GM12878 (cell line): ENCODE measurements at regions not wholly inside any gene's neighbourhood (a gene's known extent, or its start where the extent isn't known, plus 50 kb on each side); places are given as distances from the start of the nearest gene placed in this dataset.

Experiments used
- ATAC-seq: fragments of 200-7000 bp; cut with Tn5 transposase; 3 replicates; pipeline ENCODE4 v1.9.1; 2020; ENCODE audit warnings: mild to moderate bottlenecking, moderate library complexity
- BruUV-seq: library from RNA; stranded (reverse); fragments of 400-500 nt; replicated peaks from 2 replicates; lab custom pipeline; 2021; lab: Mats Ljungman, UMichigan
- CTCF ChIA-PET: fragments of 300-600 bp; sonication (Branson Sonifier 250); formaldehyde crosslinking; extraction: SDS; loops from one replicate; lab custom pipeline; 2021; ENCODE audit warnings: inconsistent platforms; lab: Yijun Ruan, JAX
- POLR2A ChIA-PET: fragments of 350-600 bp; formaldehyde crosslinking; extraction: SDS; loops from one replicate; lab custom pipeline; 2021; ENCODE audit warnings: inconsistent platforms; lab: Charles Lee
- RAD21 ChIA-PET: fragments of 300-600 bp; sonication (Branson Sonifier 250); formaldehyde crosslinking; loops from one replicate; lab custom pipeline; 2023; ENCODE audit warnings: antibody characterized with exemption; ENCODE audit not compliant: unreplicated experiment; lab: Charles Lee
- SMC1A ChIA-PET: fragments of 300-600 bp; sonication (Branson Sonifier 250); formaldehyde crosslinking; loops from one replicate; lab custom pipeline; 2023; ENCODE audit not compliant: unreplicated experiment, uncharacterized antibody; lab: Charles Lee
- DNase-seq: peaks from one replicate; pipeline ENCODE4 v3.0.0-alpha.2; 2011; ENCODE audit warnings: low read depth, low spot score
- FAIRE-seq: peaks from 3 replicates; lab custom pipeline; 2011; peaks lifted over from hg19 to GRCh38; lab: Jason Lieb, UNC
- H2AFZ ChIP-seq: 2 replicates; pipeline ENCODE4 v1.6.0; 2011; ENCODE audit warnings: low read depth, low read length, control low read depth; ENCODE audit not compliant: control insufficient read depth
- H3K27ac ChIP-seq: 2 replicates; pipeline ENCODE4 v1.5.1; 2011; ENCODE audit warnings: control low read depth; ENCODE audit not compliant: control insufficient read depth, insufficient read depth
- H3K27me3 ChIP-seq, 2 experiments: replicated peaks in 1 of 2; 2 replicates each; pipeline versions ENCODE4 v1.6.0 to v1.6.1; 2011; ENCODE audit warnings: low read length in 1 of 2; ENCODE audit not compliant: control insufficient read depth in 2 of 2, insufficient read depth in 2 of 2
- H3K36me3 ChIP-seq, 2 experiments: 2 replicates each; pipeline ENCODE4 v1.5.1; 2011; ENCODE audit warnings: low read length in 1 of 2; ENCODE audit not compliant: control insufficient read depth in 2 of 2, insufficient read depth in 2 of 2
- H3K4me1 ChIP-seq: 2 replicates; pipeline ENCODE4 v1.6.1; 2011; ENCODE audit warnings: mild to moderate bottlenecking, low read length, moderate library complexity, mixed read lengths; ENCODE audit not compliant: control insufficient read depth, insufficient read depth
- H3K4me2 ChIP-seq: 2 replicates; pipeline ENCODE4 v1.6.0; 2011; ENCODE audit warnings: control low read depth; ENCODE audit not compliant: control insufficient read depth, insufficient read depth
- H3K4me3 ChIP-seq: fragments of 200-600 bp; sonication (generic); 2 replicates; pipeline ENCODE4 v1.5.1; 2016
- H3K79me2 ChIP-seq: 2 replicates; pipeline ENCODE4 v1.6.0; 2011; ENCODE audit warnings: low read length; ENCODE audit not compliant: control insufficient read depth, insufficient read depth
- H3K9ac ChIP-seq: 2 replicates; pipeline ENCODE4 v1.8.0; 2011; ENCODE audit warnings: low read length, control low read depth, mixed read lengths; ENCODE audit not compliant: control insufficient read depth, insufficient read depth
- H3K9me3 ChIP-seq: replicated peaks from 3 replicates; pipeline ENCODE4 v1.5.1; 2011; ENCODE audit warnings: mild to moderate bottlenecking, low read length; ENCODE audit not compliant: control insufficient read depth, insufficient read depth
- H4K20me1 ChIP-seq: 2 replicates; pipeline ENCODE4 v1.6.0; 2011; ENCODE audit not compliant: control insufficient read depth, insufficient read depth
- BRCA1 ChIP-seq: IDR thresholded peaks from 2 replicates; pipeline ENCODE4 v1.6.1; 2011; ENCODE audit warnings: low read depth, low read length, improper control_type of control experiment
- KLF5 ChIP-seq: fragments of 450-650 bp; IDR thresholded peaks from 2 replicates; pipeline ENCODE4 v1.6.1; 2014; ENCODE audit warnings: mild to moderate bottlenecking; ENCODE audit not compliant: partially characterized antibody
- MTA3 ChIP-seq: IDR thresholded peaks from 2 replicates; pipeline ENCODE4 v1.6.1; 2012; ENCODE audit warnings: low read length, inconsistent platforms, borderline replicate concordance
- NBN ChIP-seq: fragments of 450-650 bp; IDR thresholded peaks from 2 replicates; pipeline ENCODE4 v1.6.1; 2016
- NR2C1 ChIP-seq: fragments of 450-650 bp; IDR thresholded peaks from 2 replicates; pipeline ENCODE4 v1.6.1; 2017; ENCODE audit warnings: antibody characterized with exemption, mild to moderate bottlenecking, moderate library complexity
- SPI1 ChIP-seq: IDR thresholded peaks from 2 replicates; pipeline ENCODE4 v1.6.1; 2011; ENCODE audit warnings: low read depth, mild to moderate bottlenecking, low read length, moderate library complexity, borderline replicate concordance; ENCODE audit not compliant: insufficient read depth
- WRNIP1 ChIP-seq: IDR thresholded peaks from 2 replicates; pipeline ENCODE4 v1.6.1; 2011; ENCODE audit warnings: low read depth, low read length, improper control_type of control experiment, borderline replicate concordance
- ZNF217 ChIP-seq: fragments of 450-650 bp; IDR thresholded peaks from 2 replicates; pipeline ENCODE4 v1.6.1; 2017; ENCODE audit warnings: antibody characterized with exemption, mild to moderate bottlenecking
- ZNF384 ChIP-seq: IDR thresholded peaks from 2 replicates; pipeline ENCODE4 v1.6.1; 2012; ENCODE audit warnings: low read depth, mild to moderate bottlenecking, low read length, improper control_type of control experiment, borderline replicate concordance
- WGBS: methylation state at CpG from one replicate; pipeline ENCODE4 v1.1.6; 2016; ENCODE audit warnings: low lambda C conversion rate; ENCODE audit not compliant: insufficient replicate concordance, insufficient coverage; ENCODE audit errors: missing lambda C conversion rate; 5-methylcytosine and 5-hydroxymethylcytosine counted together
- in situ Hi-C: fragments of 300-500 bp; cut with MboI; formaldehyde crosslinking; loops from 9 replicates; pipeline ENCODE4 v1.14.3; 2018; ENCODE audit warnings: mixed read lengths
- intact Hi-C: fragments of 100-400 bp; cut with micrococcal nuclease; formaldehyde crosslinking; loops from one replicate; pipeline ENCODE4 v1.14.2; 2022; ENCODE audit not compliant: unreplicated experiment
- TF ChIP-seq, protein P1 (sequence below): IDR thresholded peaks from 2 replicates; pipeline ENCODE4 v1.6.1; 2012; ENCODE audit warnings: low read depth, low read length, improper control_type of control experiment

DNA sequence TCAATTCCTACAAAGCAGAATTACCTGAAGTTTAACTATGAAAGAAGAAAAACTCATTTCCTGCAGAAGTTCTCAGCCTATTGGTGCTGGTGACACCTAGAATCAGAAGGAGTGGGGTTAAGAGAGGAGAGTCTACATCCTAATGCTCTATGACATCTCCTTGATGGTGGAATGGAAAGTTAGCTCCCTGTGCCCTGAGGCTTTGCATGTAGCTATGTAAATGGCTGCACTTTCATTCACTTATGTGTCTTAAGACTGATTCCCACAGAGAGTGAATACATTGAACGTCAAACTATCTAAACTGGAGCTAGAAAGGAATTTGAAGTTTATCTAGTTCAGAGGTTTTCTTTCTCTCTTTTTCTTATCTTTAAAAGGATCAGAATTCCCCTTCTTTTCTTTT lies 52.1 kb upstream of the ADRB2 start:
- RAD21 ChIA-PET: no interaction called here
- in situ Hi-C loops: no loop called here
- TF ChIP-seq, protein P1, sequence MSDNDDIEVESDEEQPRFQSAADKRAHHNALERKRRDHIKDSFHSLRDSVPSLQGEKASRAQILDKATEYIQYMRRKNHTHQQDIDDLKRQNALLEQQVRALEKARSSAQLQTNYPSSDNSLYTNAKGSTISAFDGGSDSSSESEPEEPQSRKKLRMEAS: no peak
- TF ChIP-seq NBN (no peak), ZNF217 (no peak), KLF5 (no peak), BRCA1 (no peak)
- H4K20me1 ChIP-seq: no peaks in the 10 kb centered on the region
- H3K9ac ChIP-seq: no peak overlapping the region
- no peak for ATAC-seq
- H3K4me3 ChIP-seq: no peak overlapping the region
- H3K4me1 ChIP-seq: no peaks in the 10 kb centered on the region
- H3K4me2 ChIP-seq: no peak overlapping the region
- FAIRE-seq: no peak
- intact Hi-C loops: no loop called here
- DNase-seq: no peak
- no peaks in the 10 kb centered on the region for H3K36me3 ChIP-seq
- no peak overlapping the region for H2AFZ ChIP-seq
- POLR2A ChIA-PET: no interaction called here
- no peaks in the 10 kb centered on the region for H3K9me3 ChIP-seq
- no peaks in the 10 kb centered on the region for H3K79me2 ChIP-seq
- BruUV-seq: no TSS peak
- H3K27ac ChIP-seq: no peak overlapping the region
- H3K27me3 ChIP-seq: no peaks in the 10 kb centered on the region; a peak in 1 of 4 replicates
- SMC1A ChIA-PET: interaction anchor here (1.1 to 2.7 kb wide), 2 partner anchors 30 to 58 kb away, joined by 3 to 7 read pairs; no protein-coding TSS in a partner anchor
- CTCF ChIA-PET: interaction anchor here (1.1 to 2.1 kb wide), 3 partner anchors 14 to 43 kb away, joined by 4 to 8 read pairs (median 5); no protein-coding TSS in a partner anchor
- WGBS: 85% methylated on average over 1 of the region's 1 CpG

DNA sequence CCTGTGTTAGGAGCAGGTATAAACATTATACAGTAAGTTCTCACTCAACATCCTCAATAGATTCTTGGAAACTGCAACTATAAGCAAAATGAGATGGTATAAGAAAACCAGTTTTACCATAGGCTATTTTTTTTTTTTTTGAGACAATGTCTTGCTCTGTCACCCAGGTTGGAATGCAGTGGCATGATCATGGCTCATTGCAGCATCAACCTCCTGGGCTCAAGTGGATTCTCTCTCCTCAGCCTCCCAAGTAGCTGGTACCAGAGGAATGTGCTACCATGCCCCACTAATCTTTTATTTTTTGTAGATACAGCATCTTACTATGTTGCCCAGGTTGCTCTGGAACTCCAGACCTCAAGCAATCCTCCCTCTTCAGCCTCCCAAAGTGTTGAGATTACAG lies 50.1 kb upstream of the ADRB2 start:
- TF ChIP-seq MTA3 (no peak), SPI1 (no peak), NR2C1 (no peak), ZNF384 (no peak), ZNF217 (no peak), WRNIP1 (no peak)
- TF ChIP-seq, all 136 proteins: peak for 0
- H4K20me1 ChIP-seq: no peaks in the 10 kb centered on the region
- H3K27me3 ChIP-seq: no peaks in the 10 kb centered on the region; a peak in 1 of 4 replicates
- ChIA-PET POLR2A (no interaction called here), CTCF (interaction anchor here (0.7 to 2.0 kb wide), 2 partner anchors 45 to 138 kb away, joined by 3 to 5 read pairs; no protein-coding TSS in a partner anchor), SMC1A (interaction anchor here (1.4 to 2.7 kb wide), 2 partner anchors 28 to 45 kb away, joined by 4 to 7 read pairs; no protein-coding TSS in a partner anchor), RAD21 (no interaction called here)
- in situ Hi-C loops (no loop called here), intact Hi-C loops (no loop called here)
- H3K79me2 ChIP-seq: no peaks in the 10 kb centered on the region
- no peak overlapping the region for H3K4me2 ChIP-seq
- no peak overlapping the region for H3K27ac ChIP-seq
- no peaks in the 10 kb centered on the region for H3K36me3 ChIP-seq
- no peak overlapping the region for H3K9ac ChIP-seq
- BruUV-seq: no TSS peak
- no peak for ATAC-seq
- no peaks in the 10 kb centered on the region for H3K9me3 ChIP-seq
- no peak overlapping the region for H2AFZ ChIP-seq
- no peak overlapping the region for H3K4me3 ChIP-seq
- no peak for FAIRE-seq
- no peaks in the 10 kb centered on the region for H3K4me1 ChIP-seq
- no peak for DNase-seq
